PC-9 (cell line): ENCODE measurements at regions not wholly inside any gene's neighbourhood (a gene's known extent, or its start where the extent isn't known, plus 50 kb on each side); places are given as distances from the start of the nearest gene placed in this dataset.

Experiments used
- BruUV-seq: library from RNA; stranded (reverse); fragments of 400-500 nt; replicated peaks from 2 replicates; lab custom pipeline; 2021; lab: Mats Ljungman, UMichigan
- CTCF ChIA-PET: fragments of 300-600 bp; sonication (Branson Sonifier 250); formaldehyde crosslinking; loops from one replicate; lab custom pipeline; 2022; ENCODE audit warnings: antibody characterized with exemption; lab: Charles Lee
- POLR2A ChIA-PET: fragments of 300-600 bp; sonication (Branson Sonifier 250); formaldehyde crosslinking; loops from one replicate; lab custom pipeline; 2022; ENCODE audit warnings: antibody characterized with exemption; ENCODE audit not compliant: unreplicated experiment; lab: Charles Lee
- DNase-seq, 2 experiments: peaks; one replicate each; pipeline versions ENCODE4 v3.0.0 to v3.0.0-alpha.2; 2015 to 2022; ENCODE audit warnings: mixed read lengths in 1 of 2
- H2AFZ ChIP-seq: fragments of 200-600 bp; sonication (generic); 2 replicates; pipeline ENCODE4 v1.8.1; 2017; ENCODE audit warnings: antibody characterized with exemption
- H3F3A ChIP-seq: fragments of 200-600 bp; sonication (generic); 2 replicates; pipeline ENCODE4 v1.8.1; 2017; ENCODE audit warnings: antibody characterized with exemption, mild to moderate bottlenecking, low read depth; ENCODE audit not compliant: insufficient read depth
- H3K27ac ChIP-seq: fragments of 200-600 bp; sonication (generic); 2 replicates; pipeline ENCODE4 v1.6.1; 2016; ENCODE audit warnings: mixed run types
- H3K27me3 ChIP-seq: fragments of 200-600 bp; sonication (generic); 2 replicates; pipeline ENCODE4 v1.6.1; 2016; ENCODE audit warnings: low read depth, mixed run types; ENCODE audit not compliant: insufficient read depth
- H3K36me3 ChIP-seq: fragments of 200-600 bp; sonication (generic); 2 replicates; pipeline ENCODE4 v1.6.1; 2016; ENCODE audit warnings: low read depth, mixed run types
- H3K4me1 ChIP-seq: fragments of 200-600 bp; sonication (generic); replicated peaks from 2 replicates; pipeline ENCODE4 v1.6.1; 2016; ENCODE audit warnings: mixed run types; ENCODE audit not compliant: insufficient read depth
- H3K4me2 ChIP-seq: fragments of 200-600 bp; sonication (generic); 2 replicates; pipeline ENCODE4 v1.6.1; 2017; ENCODE audit warnings: mixed run types
- H3K4me3 ChIP-seq: fragments of 200-600 bp; sonication (generic); 2 replicates; pipeline ENCODE4 v1.6.1; 2016; ENCODE audit warnings: mixed run types
- H3K79me2 ChIP-seq: fragments of 200-600 bp; sonication (generic); 2 replicates; pipeline ENCODE4 v1.6.1; 2017; ENCODE audit warnings: low read depth, mixed run types
- H3K9me2 ChIP-seq: fragments of 200-600 bp; sonication (generic); 2 replicates; pipeline ENCODE4 v1.8.1; 2017; ENCODE audit warnings: mild to moderate bottlenecking; ENCODE audit not compliant: insufficient read depth
- H3K9me3 ChIP-seq: fragments of 200-600 bp; sonication (generic); 2 replicates; pipeline ENCODE4 v1.8.1; 2016; ENCODE audit warnings: low read depth; ENCODE audit not compliant: insufficient read depth
- H4K20me1 ChIP-seq: fragments of 200-600 bp; sonication (generic); 2 replicates; pipeline ENCODE4 v1.8.1; 2017; ENCODE audit not compliant: insufficient read depth
- CTCF ChIP-seq: fragments of 200-600 bp; sonication (generic); conservative IDR thresholded peaks from 2 replicates; pipeline ENCODE4 v1.6.1; 2017; ENCODE audit warnings: mixed run types, antibody characterized with exemption, mild to moderate bottlenecking, moderate library complexity
- EZH2 ChIP-seq: fragments of 200-600 bp; sonication (generic); IDR thresholded peaks from 2 replicates; pipeline ENCODE4 v1.8.0; 2017; ENCODE audit warnings: antibody characterized with exemption, low read depth
- intact Hi-C: fragments of 100-400 bp; cut with micrococcal nuclease; formaldehyde crosslinking; loops from one replicate; pipeline ENCODE4 v1.10.0; 2022; ENCODE audit not compliant: unreplicated experiment

GRCh38 chr22:49664371-49664881 is 163.2 kb downstream of the BRD1 start:
- Histone ChIP-seq H3K9me2 (no peaks in the 10 kb centered on the region), H3F3A (no peaks in the 10 kb centered on the region), H3K79me2 (no peaks in the 10 kb centered on the region), H3K27ac (no peak overlapping the region), H3K9me3 (no peaks in the 10 kb centered on the region), H3K27me3 (peaks cover 90% of the 10 kb centered on the region), H3K4me3 (no peak overlapping the region), H4K20me1 (peaks cover 7% of the 10 kb centered on the region), H2AFZ (no peak overlapping the region), H3K4me2 (no peak overlapping the region), H3K36me3 (no peaks in the 10 kb centered on the region), H3K4me1 (no peaks in the 10 kb centered on the region)
- BruUV-seq = no TSS peak
- CTCF ChIA-PET = no interaction called here
- intact Hi-C loops = no loop called here
- no peak for TF ChIP-seq CTCF
- no peak for TF ChIP-seq EZH2
- POLR2A ChIA-PET = no interaction called here
- no peak for DNase-seq

- no peaks in the 10 kb centered on the region for H3K36me3 ChIP-seq
- H3K79me2 ChIP-seq = no peaks in the 10 kb centered on the region
- no peaks in the 10 kb centered on the region for H3K9me3 ChIP-seq
- no peak for DNase-seq
- TF ChIP-seq EZH2 = no peak
- H3K4me3 ChIP-seq = no peak overlapping the region
- peaks cover 7% of the 10 kb centered on the region for H4K20me1 ChIP-seq
- no peaks in the 10 kb centered on the region for H3K9me2 ChIP-seq
- no peak overlapping the region for H2AFZ ChIP-seq
- CTCF ChIA-PET = no interaction called here
- no peak overlapping the region for H3K4me2 ChIP-seq
- no peak overlapping the region for H3K27ac ChIP-seq
- no peaks in the 10 kb centered on the region for H3K4me1 ChIP-seq
- no TSS peak for BruUV-seq
- H3K27me3 ChIP-seq = peaks cover 90% of the 10 kb centered on the region
- H3F3A ChIP-seq = no peaks in the 10 kb centered on the region
- intact Hi-C loops = no loop called here
- POLR2A ChIA-PET = no interaction called here
These were observed 163.8 kb downstream of the BRD1 start for GRCh38 chr22:49663823-49664222.

- CTCF ChIA-PET = no interaction called here
- intact Hi-C loops = no loop called here
These were observed 164.4 kb downstream of the BRD1 start for GRCh38 chr22:49663311-49663711.

More at GRCh38 chr22:49663311-49663711, 164.4 kb downstream of the BRD1 start:
- Histone ChIP-seq H3K9me2 (no peaks in the 10 kb centered on the region), H3K4me2 (no peak overlapping the region), H2AFZ (no peak overlapping the region), H3K4me1 (no peaks in the 10 kb centered on the region), H3K9me3 (no peaks in the 10 kb centered on the region), H3K27ac (no peak overlapping the region), H3K27me3 (peaks cover 90% of the 10 kb centered on the region), H3K4me3 (no peak overlapping the region), H3K79me2 (no peaks in the 10 kb centered on the region), H3F3A (no peaks in the 10 kb centered on the region), H4K20me1 (peaks cover 7% of the 10 kb centered on the region), H3K36me3 (no peaks in the 10 kb centered on the region)
- DNase-seq = no peak
- no peak for TF ChIP-seq CTCF
- no peak for TF ChIP-seq EZH2
- POLR2A ChIA-PET = no interaction called here
- no TSS peak for BruUV-seq
